Fibroblast of mammary gland (primary cell): ENCODE measurements at regions not wholly inside any gene's neighbourhood (a gene's known extent, or its start where the extent isn't known, plus 50 kb on each side); places are given as distances from the start of the nearest gene placed in this dataset.

ENCODE experiments used
- DNase-seq: peaks from one replicate; pipeline ENCODE4 v3.0.0-alpha.2; 2010; ENCODE audit warnings: low read depth
- H3K4me3 ChIP-seq: 2 replicates; pipeline ENCODE4 v1.5.1; 2011; ENCODE audit warnings: low read depth, mild to moderate bottlenecking, low read length, moderate library complexity; ENCODE audit not compliant: control insufficient read depth
- CTCF ChIP-seq: conservative IDR thresholded peaks from 2 replicates; pipeline ENCODE4 v1.5.1; 2011; ENCODE audit warnings: low read depth, low read length, inconsistent platforms; ENCODE audit not compliant: control insufficient read depth, insufficient read depth

DNA sequence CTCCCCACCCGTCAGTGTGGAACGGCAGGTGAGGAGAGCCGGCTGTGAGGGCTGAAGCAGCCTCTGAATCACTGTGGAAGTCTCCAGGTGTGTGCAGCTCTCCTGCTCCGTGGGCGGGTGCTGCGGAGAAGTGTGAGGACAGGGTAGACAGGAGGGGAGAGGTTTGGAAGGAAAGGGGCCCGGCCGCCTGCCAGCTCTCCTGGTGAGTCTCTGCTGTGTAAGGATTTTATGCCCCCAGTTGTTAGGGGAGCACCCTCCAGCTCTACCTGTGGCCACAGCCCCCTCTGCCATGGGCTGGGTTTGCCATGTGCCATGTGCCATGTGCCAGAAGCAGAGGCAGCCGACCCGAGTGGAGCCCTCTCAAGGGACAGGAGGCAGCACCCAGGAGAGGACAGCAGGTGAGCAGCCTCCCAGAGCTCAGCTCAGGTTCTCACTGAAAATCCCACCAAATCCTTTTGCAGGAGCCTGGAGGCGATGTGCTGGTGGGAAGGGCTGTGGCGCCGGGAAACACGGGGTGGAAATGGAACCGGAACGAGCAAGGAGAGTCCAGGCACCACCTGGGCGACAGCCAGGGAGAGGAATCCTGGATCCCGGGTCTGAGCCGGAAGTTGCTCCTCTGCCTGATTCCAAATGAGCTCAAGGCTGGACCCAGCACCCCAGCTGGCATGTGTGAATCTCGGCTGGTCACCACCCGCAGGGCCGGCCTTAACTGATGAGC is 804.4 kb downstream of the BRD1 start:
- H3K4me3 ChIP-seq: no peak overlapping the region
- no peak for DNase-seq
- no peak for TF ChIP-seq CTCF

- H3K4me3 ChIP-seq: no peak overlapping the region
- TF ChIP-seq CTCF: no peak
- DNase-seq: no peak
These were observed 804.9 kb downstream of the BRD1 start for GRCh38 chr22:49022816-49023160.

GRCh38 chr22:49021926-49022815 is 805.5 kb downstream of the BRD1 start:
- TF ChIP-seq CTCF: no peak
- no peak for DNase-seq
- H3K4me3 ChIP-seq: no peak overlapping the region

GRCh38 chr22:49021131-49021925 is 806.3 kb downstream of the BRD1 start:
- no peak for DNase-seq
- no peak overlapping the region for H3K4me3 ChIP-seq
- TF ChIP-seq CTCF: no peak

- no peak for DNase-seq
- H3K4me3 ChIP-seq: no peak overlapping the region
- TF ChIP-seq CTCF: no peak
These were observed 807.6 kb downstream of the BRD1 start for GRCh38 chr22:49019737-49020713.
